A549 (cell line): ENCODE measurements at regions not wholly inside any gene's neighbourhood (a gene's known extent, or its start where the extent isn't known, plus 50 kb on each side); places are given as distances from the start of the nearest gene placed in this dataset.

ENCODE experiments used
- CTCF ChIP-seq: fragments of >200 bp; sonication (Bioruptor Twin); formaldehyde crosslinking; IDR thresholded peaks from 3 replicates; pipeline ENCODE4 v1.5.1; 2016
- EP300 ChIP-seq, 2 experiments: fragments of >200 bp; sonication (Bioruptor Twin); formaldehyde crosslinking; IDR thresholded peaks; 2 replicates in 1 of 2; 3 replicates in 1 of 2; pipeline ENCODE4 v1.6.1; 2016 to 2017
- JUN ChIP-seq, 2 experiments: fragments of >200 bp; sonication (Bioruptor Twin); formaldehyde crosslinking; IDR thresholded peaks; 2 replicates in 1 of 2; 3 replicates in 1 of 2; pipeline ENCODE4 v1.6.1; 2016 to 2017
- POLR2A ChIP-seq: IDR thresholded peaks from 2 replicates; pipeline ENCODE4 v1.6.1; 2012; ENCODE audit warnings: mild to moderate bottlenecking, low read length
- RAD21 ChIP-seq, 2 experiments: fragments of >200 bp in 1 of 2; sonication (Bioruptor Twin) in 1 of 2; formaldehyde crosslinking in 1 of 2; IDR thresholded peaks in 1 of 2; conservative IDR thresholded peaks in 1 of 2; 2 replicates in 1 of 2; 3 replicates in 1 of 2; pipeline ENCODE4 v1.6.1; 2012 to 2018; ENCODE audit warnings: inconsistent platforms in 1 of 2
- SREBF2 ChIP-seq: fragments of 450-650 bp; IDR thresholded peaks from 2 replicates; pipeline ENCODE4 v1.6.1; 2014; ENCODE audit warnings: mild to moderate bottlenecking, moderate library complexity
- ZSCAN20 ChIP-seq: fragments of 250-450 bp; sonication (Bioruptor Pico); IDR thresholded peaks from 2 replicates; pipeline ENCODE4 v1.8.0; 2022; ENCODE audit warnings: mild to moderate bottlenecking, moderate library complexity
- TF ChIP-seq, protein P1 (sequence below): fragments of 450-650 bp; IDR thresholded peaks from 2 replicates; pipeline ENCODE4 v1.6.1; 2014; ENCODE audit warnings: antibody characterized with exemption

DNA sequence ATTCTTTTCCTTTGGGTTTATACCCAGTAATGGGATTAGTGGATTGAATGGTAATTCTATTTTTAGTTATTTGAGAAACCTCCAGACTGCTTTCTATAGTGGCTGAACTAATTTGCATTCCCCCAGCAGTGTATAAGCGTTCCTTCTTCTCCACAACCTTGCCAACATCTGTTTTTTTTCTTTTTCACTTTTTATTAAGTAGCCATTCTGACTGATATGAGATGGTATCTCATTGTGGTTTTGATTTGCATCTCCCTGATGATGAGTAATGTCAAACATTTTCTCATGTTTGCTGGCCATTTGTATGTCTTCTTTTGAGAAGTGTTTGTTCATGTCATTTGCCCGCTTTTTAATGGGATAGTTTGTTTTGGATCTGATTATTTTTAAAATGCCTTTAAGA lies 64.1 kb upstream of the MEIS1 start:
- TF ChIP-seq CTCF (no peak), JUN (IDR thresholded peaks at IDR 0.05) (no peak), SREBF2 (no peak), ZSCAN20 (no peak), RAD21 (conservative IDR thresholded peaks at IDR 0.05 in 1 of 2, IDR thresholded peaks at IDR 0.05 in 1 of 2) (no peak), POLR2A (no peak), EP300 (IDR thresholded peaks at IDR 0.05) (no peak)
- TF ChIP-seq, protein P1, sequence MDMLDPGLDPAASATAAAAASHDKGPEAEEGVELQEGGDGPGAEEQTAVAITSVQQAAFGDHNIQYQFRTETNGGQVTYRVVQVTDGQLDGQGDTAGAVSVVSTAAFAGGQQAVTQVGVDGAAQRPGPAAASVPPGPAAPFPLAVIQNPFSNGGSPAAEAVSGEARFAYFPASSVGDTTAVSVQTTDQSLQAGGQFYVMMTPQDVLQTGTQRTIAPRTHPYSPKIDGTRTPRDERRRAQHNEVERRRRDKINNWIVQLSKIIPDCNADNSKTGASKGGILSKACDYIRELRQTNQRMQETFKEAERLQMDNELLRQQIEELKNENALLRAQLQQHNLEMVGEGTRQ = no peak
